Chondrocyte (in vitro differentiated cells): ENCODE measurements at regions not wholly inside any gene's neighbourhood (a gene's known extent, or its start where the extent isn't known, plus 50 kb on each side); places are given as distances from the start of the nearest gene placed in this dataset.

ENCODE experiments used
- DNase-seq: peaks from one replicate; pipeline ENCODE4 v3.0.0; 2021; ENCODE audit warnings: mixed read lengths, low spot score
- H3K27ac Mint-ChIP-seq: one replicate; pipeline ENCODE4 v1.8.0; 2021; ENCODE audit warnings: mild to moderate bottlenecking, moderate library complexity, mixed read lengths; ENCODE audit not compliant: unreplicated experiment
- H3K27me3 Mint-ChIP-seq: 2 replicates; pipeline ENCODE4 v1.8.0; 2021; ENCODE audit warnings: low read depth, mixed read lengths
- H3K36me3 Mint-ChIP-seq: 2 replicates; pipeline ENCODE4 v1.8.0; 2021; ENCODE audit warnings: low read depth, mixed read lengths
- H3K4me1 Mint-ChIP-seq: 2 replicates; pipeline ENCODE4 v1.8.0; 2021; ENCODE audit warnings: low read depth, mild to moderate bottlenecking, mixed read lengths
- H3K4me3 Mint-ChIP-seq: one replicate; pipeline ENCODE4 v1.8.0; 2021; ENCODE audit warnings: mild to moderate bottlenecking, moderate library complexity, mixed read lengths; ENCODE audit not compliant: unreplicated experiment
- H3K9me3 Mint-ChIP-seq: 2 replicates; pipeline ENCODE4 v1.8.0; 2021; ENCODE audit warnings: low read depth, mixed read lengths
- CTCF ChIP-seq: fragments of 200-600 bp; sonication (generic); IDR thresholded peaks from 2 replicates; pipeline ENCODE4 v1.5.0; 2021; ENCODE audit warnings: antibody characterized with exemption, mild to moderate bottlenecking, moderate library complexity

GRCh38 chr4:149110481-149110880 is 668.3 kb upstream of the NR3C2 start:
- H3K4me1 Mint-ChIP-seq, result peaks cover 8% of the 10 kb centered on the region

GRCh38 chr4:149108626-149109025 is 666.4 kb upstream of the NR3C2 start:
- Mint-ChIP-seq H3K9me3 (peaks cover 3% of the 10 kb centered on the region), H3K4me3 (no peak overlapping the region), H3K27ac (no peak overlapping the region), H3K27me3 (peaks cover 2% of the 10 kb centered on the region), H3K36me3 (no peaks in the 10 kb centered on the region), H3K4me1 (peaks cover under 1% of the 10 kb centered on the region)
- DNase-seq, result no peak
- no peak for TF ChIP-seq CTCF

More at GRCh38 chr4:149110481-149110880, 668.3 kb upstream of the NR3C2 start:
- Mint-ChIP-seq H3K9me3 (no peaks in the 10 kb centered on the region), H3K4me3 (no peak overlapping the region), H3K27me3 (no peaks in the 10 kb centered on the region), H3K36me3 (no peaks in the 10 kb centered on the region), H3K27ac (no peak overlapping the region)
- no peak for TF ChIP-seq CTCF
- no peak for DNase-seq

- DNase-seq, result no peak
- peaks cover 16% of the 10 kb centered on the region for H3K9me3 Mint-ChIP-seq
- H3K27ac Mint-ChIP-seq, result no peak overlapping the region
- TF ChIP-seq CTCF, result no peak
- no peaks in the 10 kb centered on the region for H3K4me1 Mint-ChIP-seq
- H3K27me3 Mint-ChIP-seq, result peaks cover 2% of the 10 kb centered on the region
- H3K4me3 Mint-ChIP-seq, result no peak overlapping the region
- H3K36me3 Mint-ChIP-seq, result no peaks in the 10 kb centered on the region
Measured at GRCh38 chr4:149102765-149103164, 660.6 kb upstream of the NR3C2 start.

GRCh38 chr4:149101649-149102048 is 659.4 kb upstream of the NR3C2 start:
- Mint-ChIP-seq H3K9me3 (peaks cover 23% of the 10 kb centered on the region), H3K27me3 (peaks cover 2% of the 10 kb centered on the region), H3K4me1 (no peaks in the 10 kb centered on the region), H3K36me3 (no peaks in the 10 kb centered on the region), H3K27ac (no peak overlapping the region), H3K4me3 (no peak overlapping the region)
- no peak for DNase-seq
- TF ChIP-seq CTCF, result no peak

GRCh38 chr4:149095811-149096210 is 653.6 kb upstream of the NR3C2 start:
- DNase-seq, result no peak
- no peaks in the 10 kb centered on the region for H3K4me1 Mint-ChIP-seq

More at GRCh38 chr4:149095811-149096210, 653.6 kb upstream of the NR3C2 start:
- H3K27ac Mint-ChIP-seq, result no peak overlapping the region
- no peaks in the 10 kb centered on the region for H3K36me3 Mint-ChIP-seq
- no peak overlapping the region for H3K4me3 Mint-ChIP-seq
- TF ChIP-seq CTCF, result no peak
- H3K9me3 Mint-ChIP-seq, result peaks cover 38% of the 10 kb centered on the region
- H3K27me3 Mint-ChIP-seq, result no peaks in the 10 kb centered on the region
